22Rv1 (cell line): ENCODE measurements at regions not wholly inside any gene's neighbourhood (a gene's known extent, or its start where the extent isn't known, plus 50 kb on each side); places are given as distances from the start of the nearest gene placed in this dataset.

Experiments used
- CTCF ChIP-seq: fragments of 450-650 bp; IDR thresholded peaks from 2 replicates; pipeline ENCODE4 v1.5.1; 2017; ENCODE audit warnings: mild to moderate bottlenecking
- ZFX ChIP-seq: fragments of 450-650 bp; IDR thresholded peaks from 2 replicates; pipeline ENCODE4 v1.6.1; 2017; ENCODE audit warnings: antibody characterized with exemption, borderline replicate concordance

GRCh38 chr3:34864011-34864410 is 775.3 kb upstream of the ARPP21 start:
- TF ChIP-seq CTCF (no peak), ZFX (no peak)
